Astrocyte of the cerebellum (primary cell): ENCODE measurements at regions not wholly inside any gene's neighbourhood (a gene's known extent, or its start where the extent isn't known, plus 50 kb on each side); places are given as distances from the start of the nearest gene placed in this dataset.
"Not testable (repeated sequence)": the region's sequence is repeated elsewhere in the genome, so short reads cannot be mapped to it uniquely, and the experiment has no call there.

ENCODE experiments used
- DNase-seq: peaks from one replicate; pipeline ENCODE4 v3.0.0-alpha.2; 2011; ENCODE audit warnings: low read depth
- H3K4me3 ChIP-seq: 2 replicates; pipeline ENCODE4 v1.5.1; 2011; ENCODE audit warnings: mild to moderate bottlenecking, low read depth, low read length, moderate library complexity
- in situ Hi-C: cut with HindIII; loops from 2 replicates; pipeline ENCODE4 v1.10.0; 2017; ENCODE audit warnings: low sequenced_read_pairs
- TF ChIP-seq, protein P1 (sequence below): IDR thresholded peaks from 2 replicates; pipeline ENCODE4 v1.5.1; 2012; ENCODE audit warnings: low read length, low read depth, moderate library complexity, mild to moderate bottlenecking; ENCODE audit errors: missing control alignments

DNA sequence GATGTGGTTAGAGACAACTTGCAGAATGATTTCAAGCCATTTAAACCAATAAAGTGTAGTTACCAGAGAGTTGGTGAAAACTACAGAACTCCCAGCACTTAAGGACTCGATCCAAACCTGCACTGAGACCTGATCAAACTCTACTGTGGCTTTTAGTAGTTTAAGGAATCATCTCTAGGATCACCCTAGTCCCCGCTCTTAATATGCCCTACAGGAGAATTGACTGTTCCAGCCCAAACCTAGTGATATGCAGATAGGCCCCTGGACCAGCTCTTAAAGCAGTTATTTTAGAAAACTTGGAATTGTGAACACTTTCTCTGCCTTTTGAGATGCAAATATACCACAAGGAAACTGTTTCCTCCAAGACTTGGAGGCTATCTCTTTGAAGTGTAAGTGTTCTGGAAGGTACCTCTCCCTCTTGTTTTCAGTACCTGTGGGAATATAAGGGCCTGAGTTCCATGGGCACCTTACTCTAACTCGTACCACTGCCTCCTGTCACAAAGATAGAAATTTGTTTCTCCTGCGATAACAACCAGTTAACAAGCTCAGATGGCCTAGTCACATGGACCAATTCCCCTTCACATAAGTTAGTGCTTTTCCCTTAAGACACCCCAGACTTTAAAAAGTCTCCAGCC lies 1367.2 kb upstream of the SLC39A10 start:
- in situ Hi-C loops, result no loop called here
- H3K4me3 ChIP-seq, result no peak overlapping the region
- no peak for DNase-seq
- TF ChIP-seq, protein P1, sequence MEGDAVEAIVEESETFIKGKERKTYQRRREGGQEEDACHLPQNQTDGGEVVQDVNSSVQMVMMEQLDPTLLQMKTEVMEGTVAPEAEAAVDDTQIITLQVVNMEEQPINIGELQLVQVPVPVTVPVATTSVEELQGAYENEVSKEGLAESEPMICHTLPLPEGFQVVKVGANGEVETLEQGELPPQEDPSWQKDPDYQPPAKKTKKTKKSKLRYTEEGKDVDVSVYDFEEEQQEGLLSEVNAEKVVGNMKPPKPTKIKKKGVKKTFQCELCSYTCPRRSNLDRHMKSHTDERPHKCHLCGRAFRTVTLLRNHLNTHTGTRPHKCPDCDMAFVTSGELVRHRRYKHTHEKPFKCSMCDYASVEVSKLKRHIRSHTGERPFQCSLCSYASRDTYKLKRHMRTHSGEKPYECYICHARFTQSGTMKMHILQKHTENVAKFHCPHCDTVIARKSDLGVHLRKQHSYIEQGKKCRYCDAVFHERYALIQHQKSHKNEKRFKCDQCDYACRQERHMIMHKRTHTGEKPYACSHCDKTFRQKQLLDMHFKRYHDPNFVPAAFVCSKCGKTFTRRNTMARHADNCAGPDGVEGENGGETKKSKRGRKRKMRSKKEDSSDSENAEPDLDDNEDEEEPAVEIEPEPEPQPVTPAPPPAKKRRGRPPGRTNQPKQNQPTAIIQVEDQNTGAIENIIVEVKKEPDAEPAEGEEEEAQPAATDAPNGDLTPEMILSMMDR, result no peak

DNA sequence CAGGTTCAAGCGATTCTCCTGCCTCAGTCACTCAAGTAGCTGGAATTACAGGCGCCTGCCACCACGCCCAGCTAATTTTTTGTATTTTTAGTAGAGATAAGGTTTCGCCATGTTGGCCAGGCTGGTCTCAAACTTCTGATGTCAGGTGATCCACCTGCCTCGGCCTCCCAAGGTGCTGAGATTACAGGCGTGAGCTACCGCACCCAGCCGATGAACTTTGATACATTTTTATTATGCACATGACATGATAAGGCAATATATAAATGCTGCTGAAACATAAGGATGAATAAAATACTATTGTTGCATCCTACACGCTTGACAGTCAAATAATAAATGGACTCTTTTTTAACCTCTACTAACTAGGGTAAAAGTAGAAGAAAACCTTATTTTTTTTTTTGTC lies 1380.4 kb upstream of the SLC39A10 start:
- DNase-seq, in situ Hi-C loops, H3K4me3 ChIP-seq: not testable (repeated sequence)

DNA sequence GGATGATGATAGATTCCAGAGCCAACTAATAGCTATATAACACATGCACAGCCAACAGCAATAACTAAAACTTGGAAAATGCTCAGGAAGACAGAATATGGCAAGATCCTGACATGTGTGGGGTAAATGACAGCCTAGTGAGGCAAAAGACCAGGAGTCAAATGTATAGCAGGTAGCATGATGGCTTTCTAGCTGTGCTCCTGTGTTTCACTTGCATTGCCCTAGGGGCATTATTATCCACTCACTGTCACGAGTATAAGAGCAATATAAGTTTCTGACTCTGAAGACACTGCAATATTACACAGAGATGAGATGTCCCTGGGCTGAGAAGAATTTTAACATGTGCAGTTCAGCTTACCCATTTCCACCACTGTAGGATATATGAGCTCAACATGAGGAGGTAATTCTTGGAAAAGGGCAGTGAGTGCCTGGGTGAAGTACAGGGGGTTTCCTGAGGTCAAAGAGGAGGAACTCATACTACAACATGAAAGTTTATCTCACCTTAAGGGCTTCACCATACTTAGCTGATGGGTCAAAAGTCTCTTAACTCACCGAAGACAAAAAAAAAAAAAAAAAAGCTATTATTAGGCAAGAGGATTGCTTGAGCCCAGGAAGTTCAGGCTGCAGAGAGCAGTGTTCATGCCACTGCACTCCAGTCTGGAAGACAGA lies 1385.6 kb upstream of the SLC39A10 start:
- H3K4me3 ChIP-seq, result no peak overlapping the region
- TF ChIP-seq, protein P1, result no peak
- in situ Hi-C loops, result no loop called here
- no peak for DNase-seq

DNA sequence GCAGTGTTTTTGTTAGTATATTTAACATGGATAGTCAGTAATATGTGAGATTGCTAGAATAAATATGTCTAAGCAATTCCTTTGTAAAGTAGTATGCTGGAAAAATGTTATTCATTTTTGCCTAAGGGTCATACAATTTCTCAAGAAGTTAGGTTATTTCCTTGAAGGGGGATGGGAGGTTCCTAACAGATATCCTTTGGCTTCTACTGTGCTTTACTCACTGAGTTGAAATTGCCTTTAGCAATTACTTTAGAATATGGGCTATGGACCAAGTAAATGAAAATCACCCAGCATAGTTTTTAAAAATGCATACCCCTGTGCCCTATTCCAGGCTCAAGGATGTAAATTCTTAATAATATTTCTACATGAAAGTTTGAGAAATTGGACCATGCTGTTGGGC lies 1386.4 kb upstream of the SLC39A10 start:
- in situ Hi-C loops, result no loop called here
- no peak for DNase-seq
- TF ChIP-seq, protein P1, result no peak
- H3K4me3 ChIP-seq, result no peak overlapping the region

DNA sequence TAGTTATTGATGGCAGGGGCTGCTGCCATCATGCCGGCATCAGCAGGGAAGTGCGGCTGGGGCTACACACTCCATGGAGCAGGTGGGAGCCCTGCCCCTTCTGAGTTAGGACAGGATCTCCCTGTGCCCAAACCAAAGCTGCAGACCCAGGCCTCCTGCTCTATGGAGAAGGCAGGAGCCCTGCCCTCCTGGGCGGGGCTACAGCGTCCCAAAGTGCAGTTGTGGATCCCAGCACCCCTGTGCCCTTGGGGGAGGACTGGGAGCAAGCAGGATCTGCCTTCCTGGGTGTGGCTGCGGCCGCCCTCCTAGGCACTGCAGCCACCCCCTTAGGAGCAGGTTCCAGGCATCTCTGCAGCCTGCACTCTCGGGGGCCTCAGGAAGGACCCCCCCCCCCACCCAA lies 1392.4 kb upstream of the SLC39A10 start:
- DNase-seq, result no peak
- H3K4me3 ChIP-seq, result no peak overlapping the region
- in situ Hi-C loops, result no loop called here
- TF ChIP-seq, protein P1, result no peak

DNA sequence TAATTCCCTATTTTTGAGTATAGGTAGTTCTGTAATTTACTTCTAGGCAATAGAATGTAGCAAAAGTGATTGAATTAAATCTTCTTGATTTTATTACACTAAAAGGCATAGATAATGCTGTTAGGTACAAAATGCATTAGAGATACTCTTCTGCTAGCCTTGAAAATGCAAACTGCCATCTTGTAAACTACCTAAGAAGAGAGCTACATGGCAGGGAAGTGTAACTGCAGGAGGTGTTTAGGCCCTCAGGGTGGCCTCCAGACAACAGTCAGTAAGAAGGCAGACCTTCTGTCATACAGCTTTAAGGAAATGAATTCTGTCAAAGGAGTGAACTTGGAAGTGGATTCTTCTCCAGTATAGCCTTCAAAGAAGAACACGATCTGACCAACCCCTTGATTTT lies 1396.8 kb upstream of the SLC39A10 start:
- H3K4me3 ChIP-seq, result no peak overlapping the region
- DNase-seq, result no peak
- TF ChIP-seq, protein P1, result no peak
- in situ Hi-C loops, result no loop called here

DNA sequence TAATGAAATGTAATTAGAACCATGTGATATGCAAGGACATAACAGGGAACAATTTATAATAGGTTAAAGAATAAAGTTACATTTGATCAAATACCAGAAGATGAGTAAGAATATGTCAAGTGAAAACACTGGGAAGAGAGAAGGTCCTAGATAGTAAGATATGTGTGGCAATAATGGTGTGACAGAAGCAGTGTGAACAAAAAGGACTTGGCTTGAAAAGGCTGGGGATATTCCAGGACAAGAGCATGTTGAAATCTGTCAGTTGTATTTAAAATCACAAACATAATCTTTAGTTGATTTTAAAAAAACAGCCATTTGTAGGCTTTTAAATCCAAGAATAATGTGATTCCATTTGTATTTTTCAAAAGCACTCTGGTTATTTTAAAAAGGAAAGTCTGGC lies 1399.9 kb upstream of the SLC39A10 start:
- in situ Hi-C loops, result no loop called here
- TF ChIP-seq, protein P1, result no peak

More for the DNA sequence above, 1399.9 kb upstream of the SLC39A10 start:
- no peak for DNase-seq
- no peak overlapping the region for H3K4me3 ChIP-seq
